Fibroblast of skin of left biceps (primary cell): ENCODE measurements at regions not wholly inside any gene's neighbourhood (a gene's known extent, or its start where the extent isn't known, plus 50 kb on each side); places are given as distances from the start of the nearest gene placed in this dataset.

Source experiments
- DNase-seq, 2 experiments: peaks; one replicate each; pipeline ENCODE4 v3.0.0-alpha.2; 2013; ENCODE audit warnings: low read depth in 2 of 2

- DNase-seq, result no peak
Measured at GRCh38 chr21:39124681-39125251, 58.5 kb downstream of the PSMG1 start.

- no peak for DNase-seq
Measured at GRCh38 chr21:39123375-39123774, 59.9 kb downstream of the PSMG1 start.

- no peak for DNase-seq
Measured at GRCh38 chr21:39121600-39122355, 61.5 kb downstream of the PSMG1 start.

- no peak for DNase-seq
Measured at GRCh38 chr21:39120876-39121599, 62.2 kb downstream of the PSMG1 start.

GRCh38 chr21:39119891-39120290 is 63.4 kb downstream of the PSMG1 start:
- no peak for DNase-seq

GRCh38 chr21:39118604-39119215 is 64.5 kb downstream of the PSMG1 start:
- DNase-seq, result no peak

GRCh38 chr21:39118061-39118460 is 65.2 kb downstream of the PSMG1 start:
- DNase-seq, result no peak

GRCh38 chr21:39117440-39117970 is 65.7 kb downstream of the PSMG1 start:
- DNase-seq, result no peak

GRCh38 chr21:39116761-39117439 is 66.4 kb downstream of the PSMG1 start:
- no peak for DNase-seq

GRCh38 chr21:39115576-39116235 is 67.5 kb downstream of the PSMG1 start:
- DNase-seq, result no peak

- no peak for DNase-seq
Measured at GRCh38 chr21:39114871-39115575, 68.2 kb downstream of the PSMG1 start.

GRCh38 chr21:39111931-39112550 is 71.2 kb downstream of the PSMG1 start:
- DNase-seq, result no peak

GRCh38 chr21:39110431-39110830 is 72.8 kb downstream of the PSMG1 start:
- no peak for DNase-seq

- no peak for DNase-seq
Measured at GRCh38 chr21:39109596-39110210, 73.5 kb downstream of the PSMG1 start.

- DNase-seq, result no peak
Measured at GRCh38 chr21:39109163-39109530, 74.1 kb downstream of the PSMG1 start.

- DNase-seq, result no peak
Measured at GRCh38 chr21:39108291-39109162, 74.7 kb downstream of the PSMG1 start.

GRCh38 chr21:39107739-39108138 is 75.5 kb downstream of the PSMG1 start:
- DNase-seq, result no peak

- no peak for DNase-seq
Measured at GRCh38 chr21:39106881-39107462, 76.3 kb downstream of the PSMG1 start.
